NCI-H2227 (cell line): ENCODE measurements at regions not wholly inside any gene's neighbourhood (a gene's known extent, or its start where the extent isn't known, plus 50 kb on each side); places are given as distances from the start of the nearest gene placed in this dataset.

ENCODE experiments used
- DNase-seq: peaks from one replicate; lab custom pipeline; 2025; ENCODE audit not compliant: unreplicated experiment; lab: John Stamatoyannopoulos, UW

DNA sequence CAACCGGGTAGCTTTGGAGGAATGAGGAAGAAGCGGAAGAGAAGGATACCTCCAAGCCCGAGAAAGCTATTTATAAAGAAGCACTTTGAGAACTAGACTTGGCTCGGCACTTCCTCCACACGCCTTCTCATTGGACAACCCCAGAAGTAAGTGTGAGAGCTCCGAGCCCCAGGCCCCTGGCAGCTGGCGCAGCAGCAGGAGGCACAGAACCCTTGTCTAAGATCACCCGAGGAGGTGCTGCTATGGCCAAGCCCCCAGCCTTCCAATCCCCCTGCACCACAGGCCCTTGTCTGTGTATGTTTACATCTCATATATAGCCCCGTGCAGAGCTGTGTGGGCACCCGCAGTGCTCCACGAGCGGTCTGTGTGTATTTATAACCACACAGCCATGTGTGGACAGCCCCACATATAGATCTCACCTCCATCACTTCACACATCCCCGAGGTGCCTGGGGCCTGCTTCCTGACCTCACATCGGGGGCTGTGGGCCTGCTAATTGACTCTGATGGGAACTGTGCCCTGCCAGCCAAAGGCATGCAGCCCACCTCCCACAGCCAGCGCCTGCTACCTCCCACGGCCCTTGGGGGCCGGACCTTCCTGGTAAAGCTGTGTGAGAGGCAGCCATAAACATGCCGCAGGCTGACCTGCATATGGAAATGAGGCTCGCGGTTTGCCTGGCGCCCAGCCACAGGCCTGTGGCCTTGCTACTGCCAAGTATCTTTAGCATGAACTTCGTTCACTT lies 96.1 kb downstream of the C17orf67 start:
- DNase-seq: no peak

DNA sequence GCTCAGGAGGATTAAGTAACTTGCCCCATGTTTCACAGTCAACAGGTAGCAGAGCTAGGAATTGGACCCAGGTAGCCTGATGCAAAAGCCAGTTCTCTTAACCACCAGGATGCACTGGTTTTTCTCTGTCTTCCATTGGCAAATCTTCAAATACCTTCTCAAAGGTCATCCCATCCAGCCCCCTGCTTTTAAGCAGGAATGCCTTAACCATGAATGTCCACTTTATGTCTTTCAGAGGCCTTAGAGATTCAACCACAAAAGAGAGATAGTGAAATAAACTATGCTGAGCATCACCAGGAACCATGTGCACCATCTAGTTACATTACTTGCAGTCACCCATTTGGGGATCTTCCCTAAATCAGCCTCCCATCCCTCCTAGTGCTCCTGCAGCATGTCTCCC lies 94.3 kb downstream of the C17orf67 start:
- DNase-seq: no peak

DNA sequence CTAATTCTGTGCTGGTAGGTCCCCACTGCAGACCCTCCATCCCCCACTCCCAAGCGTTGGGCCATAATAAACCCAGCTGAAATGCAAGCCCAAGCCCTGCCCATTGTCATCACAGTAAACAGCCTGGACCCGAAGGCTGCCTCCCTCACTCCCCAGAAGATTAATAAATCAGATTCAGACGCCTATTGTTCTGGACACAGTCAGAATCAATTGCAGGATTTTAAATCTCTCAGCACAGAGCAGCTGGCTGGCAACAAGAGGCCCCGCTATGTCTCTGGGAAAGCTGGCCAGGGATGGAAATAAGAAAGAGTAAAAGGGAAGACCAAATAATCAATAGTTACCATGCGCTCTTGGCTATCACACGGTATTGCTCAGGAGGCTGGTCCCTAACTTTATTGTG lies 93.9 kb downstream of the C17orf67 start:
- DNase-seq: no peak

DNA sequence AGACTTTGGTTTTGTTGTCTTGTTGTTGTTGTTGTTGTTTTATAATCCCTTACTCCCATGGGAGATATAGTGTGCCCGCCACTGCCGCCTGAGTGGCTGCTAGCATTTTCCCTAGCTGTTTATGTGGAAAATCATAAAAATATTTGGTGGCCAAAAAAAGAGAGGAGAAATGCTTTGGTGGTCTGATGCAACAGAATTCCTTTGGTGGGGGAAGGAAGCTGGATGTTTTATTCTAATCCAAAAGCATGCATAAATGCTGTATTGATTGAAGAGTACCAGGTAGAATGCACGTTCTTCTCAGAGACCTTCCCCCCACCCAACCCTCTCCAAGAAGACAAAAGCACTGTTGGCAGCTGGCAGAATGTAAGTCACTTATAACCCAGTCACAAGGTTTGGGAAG lies 93.2 kb downstream of the C17orf67 start:
- DNase-seq: no peak
